PC-3 (cell line): ENCODE measurements at regions not wholly inside any gene's neighbourhood (a gene's known extent, or its start where the extent isn't known, plus 50 kb on each side); places are given as distances from the start of the nearest gene placed in this dataset.

Source experiments
- ATAC-seq: fragments of 200-7000 bp; cut with Tn5 transposase; 2 replicates; pipeline ENCODE4 v1.9.1; 2020; ENCODE audit warnings: mild to moderate bottlenecking, moderate library complexity
- BruUV-seq: library from RNA; stranded (reverse); fragments of 400-500 nt; replicated peaks from 2 replicates; lab custom pipeline; 2021; lab: Mats Ljungman, UMichigan
- CTCF ChIA-PET: fragments of 300-600 bp; sonication (Branson Sonifier 250); formaldehyde crosslinking; loops from one replicate; lab custom pipeline; 2022; ENCODE audit warnings: antibody characterized with exemption; lab: Charles Lee
- POLR2A ChIA-PET: fragments of 300-600 bp; sonication (Branson Sonifier 250); formaldehyde crosslinking; loops from one replicate; lab custom pipeline; 2022; ENCODE audit warnings: antibody characterized with exemption; ENCODE audit not compliant: unreplicated experiment; lab: Charles Lee
- DNase-seq: peaks from one replicate; pipeline ENCODE4 v3.0.0-alpha.2; 2015
- H2AFZ ChIP-seq: fragments of 300-600 bp; sonication (generic); 2 replicates; pipeline ENCODE4 v1.6.0; 2016; ENCODE audit warnings: antibody characterized with exemption, low read length
- H3F3A ChIP-seq: fragments of 300-600 bp; sonication (generic); one replicate; pipeline ENCODE4 v1.6.0; 2017; ENCODE audit warnings: antibody characterized with exemption, low read length, control low read depth, mild to moderate bottlenecking; ENCODE audit not compliant: unreplicated experiment
- H3K27ac ChIP-seq: fragments of 300-600 bp; sonication (generic); 2 replicates; pipeline ENCODE4 v1.5.1; 2016; ENCODE audit warnings: mild to moderate bottlenecking, low read length
- H3K27me3 ChIP-seq: fragments of 300-600 bp; sonication (generic); 2 replicates; pipeline ENCODE4 v1.6.1; 2016; ENCODE audit warnings: low read length, mixed read lengths
- H3K36me3 ChIP-seq: fragments of 300-600 bp; sonication (generic); 2 replicates; pipeline ENCODE4 v1.6.1; 2016; ENCODE audit warnings: low read depth, mixed run types, low read length, mixed read lengths
- H3K4me1 ChIP-seq: fragments of 300-600 bp; sonication (generic); 2 replicates; pipeline ENCODE4 v1.5.1; 2016; ENCODE audit warnings: low read length; ENCODE audit not compliant: insufficient read depth
- H3K4me2 ChIP-seq: fragments of 300-600 bp; sonication (generic); 2 replicates; pipeline ENCODE4 v1.6.0; 2016; ENCODE audit warnings: low read length
- H3K4me3 ChIP-seq: fragments of 300-600 bp; sonication (generic); 2 replicates; pipeline ENCODE4 v1.5.1; 2016; ENCODE audit warnings: mild to moderate bottlenecking, low read length, mixed read lengths
- H3K79me2 ChIP-seq: fragments of 300-600 bp; sonication (generic); 2 replicates; pipeline ENCODE4 v1.6.1; 2017; ENCODE audit warnings: low read length, mixed read lengths
- H3K9ac ChIP-seq: fragments of 300-600 bp; sonication (generic); 2 replicates; pipeline ENCODE4 v1.6.0; 2016; ENCODE audit warnings: mild to moderate bottlenecking, low read length
- H3K9me2 ChIP-seq: fragments of 300-600 bp; sonication (generic); replicated peaks from 2 replicates; pipeline ENCODE4 v1.6.1; 2016; ENCODE audit warnings: mixed run types, low read length, mixed read lengths
- H3K9me3 ChIP-seq: fragments of 300-600 bp; sonication (generic); 2 replicates; pipeline ENCODE4 v1.6.1; 2016; ENCODE audit warnings: low read length, mixed read lengths
- H4K20me1 ChIP-seq: fragments of 300-600 bp; sonication (generic); 2 replicates; pipeline ENCODE4 v1.6.1; 2016; ENCODE audit warnings: low read length, mixed read lengths
- EZH2 ChIP-seq: fragments of 300-600 bp; sonication (generic); IDR thresholded peaks from one replicate; pipeline ENCODE4 v1.6.1; 2017; ENCODE audit warnings: antibody characterized with exemption, mild to moderate bottlenecking, low read length; ENCODE audit not compliant: unreplicated experiment
- EZH2phosphoT487 ChIP-seq: fragments of 300-600 bp; sonication (generic); IDR thresholded peaks from 2 replicates; pipeline ENCODE4 v1.6.1; 2018; ENCODE audit warnings: mild to moderate bottlenecking, antibody characterized with exemption, low read length, borderline replicate concordance
- intact Hi-C: fragments of 100-400 bp; cut with micrococcal nuclease; formaldehyde crosslinking; loops from 2 replicates; pipeline ENCODE4 v1.9.0; 2023
- TF ChIP-seq, protein P1 (sequence below): fragments of 300-600 bp; sonication (generic); conservative IDR thresholded peaks from 2 replicates; pipeline ENCODE4 v1.5.1; 2017; ENCODE audit warnings: antibody characterized with exemption, low read depth, mild to moderate bottlenecking, low read length

DNA sequence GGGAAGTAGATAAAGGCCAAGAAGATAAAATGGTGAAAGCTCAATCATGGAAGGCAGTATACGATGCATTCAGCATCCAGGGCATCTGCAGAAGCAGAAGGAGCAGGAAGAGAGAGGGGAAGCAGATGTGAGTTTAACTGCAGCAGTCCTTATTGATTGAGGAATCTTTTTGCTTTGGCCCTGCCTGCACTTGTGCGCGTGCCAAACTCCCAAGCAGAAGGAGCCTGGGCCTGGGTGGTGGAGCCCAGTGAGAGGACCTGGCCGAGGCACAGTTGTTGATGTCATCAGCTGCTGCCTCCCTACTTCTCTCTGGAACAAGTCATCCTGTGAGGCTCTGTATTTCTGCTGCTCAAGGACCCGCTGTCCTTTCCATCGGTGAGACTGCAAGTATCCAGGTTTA, 65.5 kb upstream of the ROPN1 start:
- H3K4me3 ChIP-seq: no peak overlapping the region
- ATAC-seq (no peak), DNase-seq (no peak)
- H4K20me1 ChIP-seq: peaks cover 3% of the 10 kb centered on the region; the same call in 1 of the 2 replicates
- no peaks in the 10 kb centered on the region for H3F3A ChIP-seq
- POLR2A ChIA-PET: no interaction called here
- H2AFZ ChIP-seq: no peak overlapping the region
- no peaks in the 10 kb centered on the region for H3K36me3 ChIP-seq
- no peaks in the 10 kb centered on the region for H3K9me2 ChIP-seq
- intact Hi-C loops: no loop called here
- H3K27me3 ChIP-seq: peaks cover 28% of the 10 kb centered on the region
- no peak for TF ChIP-seq EZH2phosphoT487
- H3K9ac ChIP-seq: no peak overlapping the region
- no peak overlapping the region for H3K4me2 ChIP-seq
- no peak overlapping the region for H3K27ac ChIP-seq
- no peaks in the 10 kb centered on the region for H3K4me1 ChIP-seq
- H3K79me2 ChIP-seq: no peaks in the 10 kb centered on the region
- CTCF ChIA-PET: no interaction called here
- no TSS peak for BruUV-seq
- no peaks in the 10 kb centered on the region for H3K9me3 ChIP-seq

GRCh38 chr3:124059580-124059979, 67.7 kb upstream of the ROPN1 start:
- Histone ChIP-seq H2AFZ (no peak overlapping the region), H3K4me2 (no peak overlapping the region), H3F3A (no peaks in the 10 kb centered on the region), H3K9me2 (no peaks in the 10 kb centered on the region), H3K9ac (no peak overlapping the region), H3K9me3 (no peaks in the 10 kb centered on the region), H3K4me1 (no peaks in the 10 kb centered on the region), H3K27me3 (peaks cover 26% of the 10 kb centered on the region; the same call in 1 of the 2 replicates), H3K79me2 (no peaks in the 10 kb centered on the region), H3K4me3 (no peak overlapping the region), H3K36me3 (no peaks in the 10 kb centered on the region), H3K27ac (no peak overlapping the region), H4K20me1 (no peaks in the 10 kb centered on the region)
- intact Hi-C loops: no loop called here
- DNase-seq (no peak), ATAC-seq (no peak)
- BruUV-seq: no TSS peak
- CTCF ChIA-PET: no interaction called here
- TF ChIP-seq EZH2: no peak
- TF ChIP-seq, protein P1, sequence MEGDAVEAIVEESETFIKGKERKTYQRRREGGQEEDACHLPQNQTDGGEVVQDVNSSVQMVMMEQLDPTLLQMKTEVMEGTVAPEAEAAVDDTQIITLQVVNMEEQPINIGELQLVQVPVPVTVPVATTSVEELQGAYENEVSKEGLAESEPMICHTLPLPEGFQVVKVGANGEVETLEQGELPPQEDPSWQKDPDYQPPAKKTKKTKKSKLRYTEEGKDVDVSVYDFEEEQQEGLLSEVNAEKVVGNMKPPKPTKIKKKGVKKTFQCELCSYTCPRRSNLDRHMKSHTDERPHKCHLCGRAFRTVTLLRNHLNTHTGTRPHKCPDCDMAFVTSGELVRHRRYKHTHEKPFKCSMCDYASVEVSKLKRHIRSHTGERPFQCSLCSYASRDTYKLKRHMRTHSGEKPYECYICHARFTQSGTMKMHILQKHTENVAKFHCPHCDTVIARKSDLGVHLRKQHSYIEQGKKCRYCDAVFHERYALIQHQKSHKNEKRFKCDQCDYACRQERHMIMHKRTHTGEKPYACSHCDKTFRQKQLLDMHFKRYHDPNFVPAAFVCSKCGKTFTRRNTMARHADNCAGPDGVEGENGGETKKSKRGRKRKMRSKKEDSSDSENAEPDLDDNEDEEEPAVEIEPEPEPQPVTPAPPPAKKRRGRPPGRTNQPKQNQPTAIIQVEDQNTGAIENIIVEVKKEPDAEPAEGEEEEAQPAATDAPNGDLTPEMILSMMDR: no peak
- no peak for TF ChIP-seq EZH2phosphoT487
- POLR2A ChIA-PET: interaction anchor here (0.6 kb wide), 1 partner anchor 582 kb away, joined by 4 read pairs; no protein-coding TSS in a partner anchor

- POLR2A ChIA-PET: no interaction called here
- DNase-seq: no peak
- no peak for ATAC-seq
- BruUV-seq: no TSS peak
- Histone ChIP-seq H3K27ac (no peak overlapping the region), H2AFZ (no peak overlapping the region), H3K9me3 (no peaks in the 10 kb centered on the region), H3K79me2 (no peaks in the 10 kb centered on the region), H3K9me2 (no peaks in the 10 kb centered on the region), H3K4me2 (no peak overlapping the region), H4K20me1 (no peaks in the 10 kb centered on the region), H3K27me3 (peaks cover 25% of the 10 kb centered on the region; the same call in 1 of the 2 replicates), H3F3A (no peaks in the 10 kb centered on the region), H3K36me3 (no peaks in the 10 kb centered on the region), H3K4me1 (no peaks in the 10 kb centered on the region), H3K9ac (no peak overlapping the region), H3K4me3 (no peak overlapping the region)
- CTCF ChIA-PET: no interaction called here
- intact Hi-C loops: no loop called here
- TF ChIP-seq, protein P1: no peak
- no peak for TF ChIP-seq EZH2
- no peak for TF ChIP-seq EZH2phosphoT487
These were observed 71.4 kb upstream of the ROPN1 start for GRCh38 chr3:124063197-124063909.
